GM23338 (cell line): ENCODE measurements at regions not wholly inside any gene's neighbourhood (a gene's known extent, or its start where the extent isn't known, plus 50 kb on each side); places are given as distances from the start of the nearest gene placed in this dataset.

Source experiments
- ATAC-seq: fragments of 200-7000 bp; cut with Tn5 transposase; 3 replicates; pipeline ENCODE4 v1.9.1; 2020
- DNase-seq: peaks from one replicate; pipeline ENCODE4 v3.0.0-alpha.2; 2015; ENCODE audit warnings: low spot score
- H2AFZ ChIP-seq: fragments of 200-600 bp; sonication (generic); 2 replicates; pipeline ENCODE4 v1.8.0; 2016; ENCODE audit warnings: antibody characterized with exemption, mild to moderate bottlenecking, moderate library complexity
- H3F3A ChIP-seq: fragments of 200-600 bp; sonication (generic); replicated peaks from 2 replicates; pipeline ENCODE4 v1.8.0; 2017; ENCODE audit warnings: antibody characterized with exemption, mixed run types, low read depth
- H3K27ac ChIP-seq: fragments of 200-600 bp; sonication (generic); 2 replicates; pipeline ENCODE4 v1.6.1; 2016; ENCODE audit warnings: low read depth
- H3K27me3 ChIP-seq: fragments of 200-600 bp; sonication (generic); 2 replicates; pipeline ENCODE4 v1.8.0; 2016; ENCODE audit warnings: mild to moderate bottlenecking, mixed run types, moderate library complexity; ENCODE audit not compliant: insufficient read depth
- H3K36me3 ChIP-seq: fragments of 200-600 bp; sonication (generic); 2 replicates; pipeline ENCODE4 v1.8.0; 2016; ENCODE audit warnings: mild to moderate bottlenecking; ENCODE audit not compliant: insufficient read depth
- H3K4me1 ChIP-seq: fragments of 200-600 bp; sonication (generic); 2 replicates; pipeline ENCODE4 v1.8.0; 2016; ENCODE audit warnings: mild to moderate bottlenecking, moderate library complexity; ENCODE audit not compliant: insufficient read depth
- H3K4me2 ChIP-seq: fragments of 200-600 bp; sonication (generic); 2 replicates; pipeline ENCODE4 v1.7.1; 2017; ENCODE audit warnings: mixed run types
- H3K4me3 ChIP-seq: fragments of 200-600 bp; sonication (generic); 2 replicates; pipeline ENCODE4 v1.6.1; 2016; ENCODE audit warnings: mixed run types
- H3K79me2 ChIP-seq: fragments of 200-600 bp; sonication (generic); replicated peaks from 2 replicates; pipeline ENCODE4 v1.8.0; 2017; ENCODE audit warnings: mild to moderate bottlenecking; ENCODE audit not compliant: insufficient read depth
- H3K9me2 ChIP-seq: fragments of 200-600 bp; sonication (generic); 2 replicates; pipeline ENCODE4 v1.8.0; 2017; ENCODE audit not compliant: insufficient read depth
- H4K20me1 ChIP-seq: fragments of 200-600 bp; sonication (generic); replicated peaks from 2 replicates; pipeline ENCODE4 v1.8.0; 2017; ENCODE audit warnings: mild to moderate bottlenecking; ENCODE audit not compliant: insufficient read depth
- H3K27ac Mint-ChIP-seq: 2 replicates; pipeline ENCODE4 v1.8.0; 2020; ENCODE audit warnings: inconsistent platforms, mild to moderate bottlenecking, moderate library complexity, mixed read lengths
- H3K27me3 Mint-ChIP-seq: 3 replicates; pipeline ENCODE4 v1.8.0; 2022; ENCODE audit warnings: low read depth, mild to moderate bottlenecking, moderate library complexity, mixed read lengths, inconsistent platforms; ENCODE audit not compliant: insufficient read depth, poor library complexity
- H3K36me3 Mint-ChIP-seq: 3 replicates; pipeline ENCODE4 v1.8.0; 2021; ENCODE audit warnings: low read depth, mild to moderate bottlenecking, inconsistent platforms, moderate library complexity, mixed read lengths
- H3K4me1 Mint-ChIP-seq: 3 replicates; pipeline ENCODE4 v1.8.0; 2020; ENCODE audit warnings: mild to moderate bottlenecking, inconsistent platforms, mixed read lengths
- H3K4me3 Mint-ChIP-seq: 3 replicates; pipeline ENCODE4 v1.8.0; 2021; ENCODE audit warnings: moderate library complexity, mild to moderate bottlenecking, inconsistent platforms, mixed read lengths
- H3K9me3 Mint-ChIP-seq: 3 replicates; pipeline ENCODE4 v1.8.0; 2020; ENCODE audit warnings: moderate library complexity, mild to moderate bottlenecking, inconsistent platforms, mixed read lengths
- CREB1 ChIP-seq: fragments of 250-450 bp; sonication (Bioruptor Pico); IDR thresholded peaks from 2 replicates; pipeline ENCODE4 v1.5.0; 2020; ENCODE audit warnings: low read depth, mild to moderate bottlenecking, moderate library complexity
- CTCF ChIP-seq, 2 experiments: fragments of 200-600 bp in 1 of 2; sonication (generic) in 1 of 2; conservative IDR thresholded peaks; 2 replicates each; pipeline versions ENCODE4 v1.5.1 to v1.6.1; 2016 to 2017; ENCODE audit warnings: antibody characterized with exemption in 2 of 2, low read depth in 2 of 2, mild to moderate bottlenecking in 2 of 2, moderate library complexity in 1 of 2
- EZH2 ChIP-seq: fragments of 200-600 bp; sonication (generic); IDR thresholded peaks from one replicate; pipeline ENCODE4 v1.8.0; 2017; ENCODE audit warnings: antibody characterized with exemption, mild to moderate bottlenecking, low read depth; ENCODE audit not compliant: unreplicated experiment
- EZH2phosphoT487 ChIP-seq: fragments of 200-600 bp; sonication (generic); IDR thresholded peaks from one replicate; pipeline ENCODE4 v1.8.1; 2018; ENCODE audit warnings: antibody characterized with exemption; ENCODE audit not compliant: unreplicated experiment
- JUNB ChIP-seq: IDR thresholded peaks from one replicate; pipeline ENCODE4 v1.6.1; 2016; ENCODE audit warnings: antibody characterized with exemption; ENCODE audit not compliant: unreplicated experiment
- NANOG ChIP-seq: IDR thresholded peaks from 2 replicates; pipeline ENCODE4 v1.6.1; 2016; ENCODE audit warnings: antibody characterized with exemption, borderline replicate concordance
- POLR2AphosphoS5 ChIP-seq: IDR thresholded peaks from 2 replicates; pipeline ENCODE4 v1.6.1; 2016; ENCODE audit warnings: antibody characterized with exemption, low read depth
- STAT1 ChIP-seq: IDR thresholded peaks from one replicate; pipeline ENCODE4 v1.6.1; 2016; ENCODE audit warnings: antibody characterized with exemption; ENCODE audit not compliant: unreplicated experiment
- ZNF114 ChIP-seq: fragments of 250-450 bp; sonication (Bioruptor Pico); IDR thresholded peaks from 2 replicates; pipeline ENCODE4 v1.5.0; 2020; ENCODE audit warnings: mild to moderate bottlenecking, moderate library complexity
- ZNF331 ChIP-seq: fragments of 250-450 bp; sonication (Bioruptor Pico); IDR thresholded peaks from 2 replicates; pipeline ENCODE4 v1.5.0; 2020; ENCODE audit warnings: low read depth, mild to moderate bottlenecking, moderate library complexity
- ZNF462 ChIP-seq: fragments of 250-450 bp; sonication (Bioruptor Pico); IDR thresholded peaks from 2 replicates; pipeline ENCODE4 v1.5.0; 2020; ENCODE audit warnings: mild to moderate bottlenecking, moderate library complexity
- TF ChIP-seq, protein P1 (sequence below): IDR thresholded peaks from 2 replicates; pipeline ENCODE4 v1.6.1; 2016; ENCODE audit warnings: antibody characterized with exemption
- TF ChIP-seq, protein P2 (sequence below): IDR thresholded peaks from one replicate; pipeline ENCODE4 v1.6.1; 2018; ENCODE audit warnings: antibody characterized with exemption; ENCODE audit not compliant: unreplicated experiment

DNA sequence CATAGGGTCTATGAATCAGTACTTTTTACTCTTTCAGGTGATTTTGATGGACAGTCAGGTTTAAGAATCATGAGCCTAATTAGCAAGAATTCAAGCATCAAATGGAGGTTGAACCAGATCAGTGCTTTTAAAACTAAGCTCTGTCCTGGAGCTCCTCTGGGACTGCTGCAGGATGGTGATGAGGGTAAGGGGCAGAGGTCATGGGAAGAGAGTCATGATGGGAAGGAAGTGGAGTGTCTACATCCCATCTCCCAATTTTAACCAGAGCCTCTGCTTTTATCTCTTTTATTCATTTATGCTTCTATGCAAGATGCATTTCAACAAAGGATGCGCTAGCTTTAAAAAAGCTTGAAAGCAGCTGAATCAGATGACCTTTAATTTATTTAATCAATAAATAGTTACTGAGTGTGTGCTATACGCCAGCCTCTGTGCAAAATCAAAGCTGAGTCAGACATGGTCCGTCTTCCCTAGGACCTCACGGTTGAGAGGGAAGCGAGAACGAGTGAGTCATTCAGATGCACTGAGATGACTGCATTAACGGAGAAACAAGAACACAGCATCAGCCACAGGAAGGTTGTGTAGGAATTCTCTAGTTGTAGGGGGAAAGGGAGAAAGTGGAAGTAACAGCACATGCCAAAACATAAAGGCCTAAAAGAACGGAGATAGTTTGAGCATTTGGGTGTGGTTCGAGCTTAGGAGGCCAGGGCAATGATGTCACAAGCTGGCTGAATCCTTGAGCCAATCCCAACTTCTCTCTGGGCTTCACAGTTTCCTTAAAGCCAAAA, 441.6 kb upstream of the BRINP1 start:
- Mint-ChIP-seq H3K36me3 (peaks cover 4% of the 10 kb centered on the region; the same call in 2 of the 3 replicates), H3K9me3 (peaks cover 9% of the 10 kb centered on the region), H3K4me1 (peaks cover 30% of the 10 kb centered on the region), H3K4me3 (no peak overlapping the region), H3K27me3 (peaks cover 3% of the 10 kb centered on the region), H3K27ac (no peak overlapping the region)
- no peak overlapping the region for H3K27ac ChIP-seq
- no peak for TF ChIP-seq CREB1
- TF ChIP-seq EZH2, result no peak
- TF ChIP-seq ZNF462 (CRISPR knock-in tag), result no peak
- TF ChIP-seq, protein P1, sequence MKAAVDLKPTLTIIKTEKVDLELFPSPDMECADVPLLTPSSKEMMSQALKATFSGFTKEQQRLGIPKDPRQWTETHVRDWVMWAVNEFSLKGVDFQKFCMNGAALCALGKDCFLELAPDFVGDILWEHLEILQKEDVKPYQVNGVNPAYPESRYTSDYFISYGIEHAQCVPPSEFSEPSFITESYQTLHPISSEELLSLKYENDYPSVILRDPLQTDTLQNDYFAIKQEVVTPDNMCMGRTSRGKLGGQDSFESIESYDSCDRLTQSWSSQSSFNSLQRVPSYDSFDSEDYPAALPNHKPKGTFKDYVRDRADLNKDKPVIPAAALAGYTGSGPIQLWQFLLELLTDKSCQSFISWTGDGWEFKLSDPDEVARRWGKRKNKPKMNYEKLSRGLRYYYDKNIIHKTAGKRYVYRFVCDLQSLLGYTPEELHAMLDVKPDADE, result no peak
- TF ChIP-seq JUNB, result no peak
- TF ChIP-seq, protein P2, sequence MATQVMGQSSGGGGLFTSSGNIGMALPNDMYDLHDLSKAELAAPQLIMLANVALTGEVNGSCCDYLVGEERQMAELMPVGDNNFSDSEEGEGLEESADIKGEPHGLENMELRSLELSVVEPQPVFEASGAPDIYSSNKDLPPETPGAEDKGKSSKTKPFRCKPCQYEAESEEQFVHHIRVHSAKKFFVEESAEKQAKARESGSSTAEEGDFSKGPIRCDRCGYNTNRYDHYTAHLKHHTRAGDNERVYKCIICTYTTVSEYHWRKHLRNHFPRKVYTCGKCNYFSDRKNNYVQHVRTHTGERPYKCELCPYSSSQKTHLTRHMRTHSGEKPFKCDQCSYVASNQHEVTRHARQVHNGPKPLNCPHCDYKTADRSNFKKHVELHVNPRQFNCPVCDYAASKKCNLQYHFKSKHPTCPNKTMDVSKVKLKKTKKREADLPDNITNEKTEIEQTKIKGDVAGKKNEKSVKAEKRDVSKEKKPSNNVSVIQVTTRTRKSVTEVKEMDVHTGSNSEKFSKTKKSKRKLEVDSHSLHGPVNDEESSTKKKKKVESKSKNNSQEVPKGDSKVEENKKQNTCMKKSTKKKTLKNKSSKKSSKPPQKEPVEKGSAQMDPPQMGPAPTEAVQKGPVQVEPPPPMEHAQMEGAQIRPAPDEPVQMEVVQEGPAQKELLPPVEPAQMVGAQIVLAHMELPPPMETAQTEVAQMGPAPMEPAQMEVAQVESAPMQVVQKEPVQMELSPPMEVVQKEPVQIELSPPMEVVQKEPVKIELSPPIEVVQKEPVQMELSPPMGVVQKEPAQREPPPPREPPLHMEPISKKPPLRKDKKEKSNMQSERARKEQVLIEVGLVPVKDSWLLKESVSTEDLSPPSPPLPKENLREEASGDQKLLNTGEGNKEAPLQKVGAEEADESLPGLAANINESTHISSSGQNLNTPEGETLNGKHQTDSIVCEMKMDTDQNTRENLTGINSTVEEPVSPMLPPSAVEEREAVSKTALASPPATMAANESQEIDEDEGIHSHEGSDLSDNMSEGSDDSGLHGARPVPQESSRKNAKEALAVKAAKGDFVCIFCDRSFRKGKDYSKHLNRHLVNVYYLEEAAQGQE, result no peak
- no peak for TF ChIP-seq ZNF114
- no peak for TF ChIP-seq EZH2phosphoT487
- TF ChIP-seq CTCF (conservative IDR thresholded peaks at IDR 0.05; ENCODE audit: low read depth in 2 of 2), result no peak
- TF ChIP-seq NANOG, result no peak
- TF ChIP-seq STAT1, result no peak
- TF ChIP-seq POLR2AphosphoS5, result no peak
- TF ChIP-seq ZNF331 (CRISPR knock-in tag), result no peak
- H2AFZ ChIP-seq, result no peak overlapping the region
- no peaks in the 10 kb centered on the region for H3K27me3 ChIP-seq
- H3K9me2 ChIP-seq, result peaks cover 12% of the 10 kb centered on the region; the same call in 1 of the 2 replicates
- ATAC-seq, result no peak
- H3K4me3 ChIP-seq, result no peak overlapping the region
- H4K20me1 ChIP-seq, result no peaks in the 10 kb centered on the region
- H3K4me1 ChIP-seq, result peaks cover 13% of the 10 kb centered on the region
- DNase-seq, result no peak
- no peaks in the 10 kb centered on the region for H3K79me2 ChIP-seq
- H3K4me2 ChIP-seq, result no peak overlapping the region
- H3K36me3 ChIP-seq, result no peaks in the 10 kb centered on the region
- no peaks in the 10 kb centered on the region for H3F3A ChIP-seq
